ENCODE measurements at regions not wholly inside any gene's neighbourhood (a gene's known extent, or its start where the extent isn't known, plus 50 kb on each side); places are given as distances from the start of the nearest gene placed in this dataset.

DNA sequence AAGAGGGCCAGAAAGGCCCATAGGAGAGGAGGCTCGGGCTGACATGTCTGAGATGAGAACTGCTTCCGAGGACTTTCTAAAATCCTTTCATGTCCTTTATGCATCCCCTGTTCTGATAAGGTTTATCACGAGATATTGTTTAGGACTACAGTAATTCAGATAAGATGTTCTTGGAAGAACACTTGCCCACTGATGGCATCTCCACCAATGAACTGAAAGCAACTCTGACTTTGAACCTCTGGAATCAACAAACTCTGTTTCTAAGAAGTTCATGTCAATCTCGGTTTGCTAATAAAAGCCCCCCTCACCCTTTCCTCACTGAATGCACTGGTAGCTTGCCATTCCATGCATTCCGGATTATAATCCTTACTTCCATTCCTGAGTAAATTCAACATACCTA lies 90.9 kb downstream of the FGF9 start:
- no peaks in the 10 kb centered on the region for H3K36me3 Mint-ChIP-seq (ENCODE audit: insufficient read depth in 1 of 3, low read depth in 3 of 3)
- Histone ChIP-seq H2BK20ac (ENCODE audit: low read depth, low read length, poor library complexity, severe bottlenecking) (no peak overlapping the region), H2BK15ac (ENCODE audit: low read depth, low read length) (no peak overlapping the region), H2BK120ac (ENCODE audit: low read depth, low read length, poor library complexity, severe bottlenecking) (no peak overlapping the region), H3K23me2 (ENCODE audit: insufficient read length, low read depth, low read length, poor library complexity, severe bottlenecking) (no peaks in the 10 kb centered on the region), H3K14ac (ENCODE audit: insufficient read depth, low read length) (no peak overlapping the region), H2AK5ac (ENCODE audit: insufficient read length, low read length) (no peak overlapping the region), H3K9me3 (ENCODE audit: control insufficient read depth, low read depth, low read length) (no peaks in the 10 kb centered on the region), H3K23ac (ENCODE audit: insufficient read length, low read depth, low read length) (no peak overlapping the region), H4K91ac (ENCODE audit: insufficient read length, low read depth, low read length) (no peak overlapping the region), H3K27me3 (ENCODE audit: insufficient read depth, low read length) (no peaks in the 10 kb centered on the region), H4K5ac (ENCODE audit: insufficient read length, low read depth, low read length) (no peak overlapping the region), H3K9ac (ENCODE audit: extremely low read depth, insufficient read length, low read length) (no peak overlapping the region), H2BK12ac (ENCODE audit: insufficient read length, low read depth, low read length) (no peak overlapping the region), H3K27ac (ENCODE audit: insufficient read length, low read depth, low read length) (no peak overlapping the region), H3K79me1 (ENCODE audit: insufficient read depth, low read depth, low read length, poor library complexity, severe bottlenecking) (no peaks in the 10 kb centered on the region), H4K20me1 (ENCODE audit: control insufficient read depth, insufficient read depth, insufficient read length) (no peaks in the 10 kb centered on the region), H3K56ac (ENCODE audit: insufficient read length, low read depth, low read length) (no peak overlapping the region), H3K4me1 (ENCODE audit: insufficient read depth, low read length) (0 out of 2 replicates have a peak, but pooled peaks cover 4% of the 10 kb centered on the region), H3K79me2 (ENCODE audit: insufficient read depth, low read length) (no peaks in the 10 kb centered on the region), H3T11ph (ENCODE audit: low read length) (no peak overlapping the region), H2BK5ac (ENCODE audit: insufficient read length, low read length) (no peak overlapping the region), H3K4ac (ENCODE audit: low read depth, low read length) (no peak overlapping the region), H2AFZ (ENCODE audit: low read length) (no peak overlapping the region), H3K18ac (ENCODE audit: insufficient read length, low read depth, low read length) (no peak overlapping the region), H3K4me2 (ENCODE audit: insufficient read depth, insufficient read length, low read length) (no peak overlapping the region), H4K8ac (replicated peaks; ENCODE audit: insufficient read length, low read depth, low read length) (no peak overlapping the region)
- H3K4me3 Mint-ChIP-seq: no peak overlapping the region
- H3K27me3 Mint-ChIP-seq (ENCODE audit: low read depth): no peaks in the 10 kb centered on the region
- H3K4me1 Mint-ChIP-seq: peaks cover 21 to 42% of the 10 kb centered on the region in 2 experiments
- DNase-seq: no peak
- WGBS (ENCODE audit: extremely low coverage, insufficient read length, low lambda C conversion rate): no CpG with 5 or more reads among the region's 5 CpGs
- H3K27ac Mint-ChIP-seq: no peak overlapping the region
- TF ChIP-seq, protein P1, sequence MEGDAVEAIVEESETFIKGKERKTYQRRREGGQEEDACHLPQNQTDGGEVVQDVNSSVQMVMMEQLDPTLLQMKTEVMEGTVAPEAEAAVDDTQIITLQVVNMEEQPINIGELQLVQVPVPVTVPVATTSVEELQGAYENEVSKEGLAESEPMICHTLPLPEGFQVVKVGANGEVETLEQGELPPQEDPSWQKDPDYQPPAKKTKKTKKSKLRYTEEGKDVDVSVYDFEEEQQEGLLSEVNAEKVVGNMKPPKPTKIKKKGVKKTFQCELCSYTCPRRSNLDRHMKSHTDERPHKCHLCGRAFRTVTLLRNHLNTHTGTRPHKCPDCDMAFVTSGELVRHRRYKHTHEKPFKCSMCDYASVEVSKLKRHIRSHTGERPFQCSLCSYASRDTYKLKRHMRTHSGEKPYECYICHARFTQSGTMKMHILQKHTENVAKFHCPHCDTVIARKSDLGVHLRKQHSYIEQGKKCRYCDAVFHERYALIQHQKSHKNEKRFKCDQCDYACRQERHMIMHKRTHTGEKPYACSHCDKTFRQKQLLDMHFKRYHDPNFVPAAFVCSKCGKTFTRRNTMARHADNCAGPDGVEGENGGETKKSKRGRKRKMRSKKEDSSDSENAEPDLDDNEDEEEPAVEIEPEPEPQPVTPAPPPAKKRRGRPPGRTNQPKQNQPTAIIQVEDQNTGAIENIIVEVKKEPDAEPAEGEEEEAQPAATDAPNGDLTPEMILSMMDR (conservative IDR thresholded peaks at IDR 0.05): no peak
- no peaks in the 10 kb centered on the region; a peak in 2 of 5 replicates for H3K9me3 Mint-ChIP-seq
